ENCODE measurements at regions not wholly inside any gene's neighbourhood (a gene's known extent, or its start where the extent isn't known, plus 50 kb on each side); places are given as distances from the start of the nearest gene placed in this dataset.

GRCh38 chr6:12381587-12381986, 91.4 kb downstream of the EDN1 start:
- TF ChIP-seq EZH2 (IDR thresholded peaks at IDR 0.05; ENCODE audit: borderline replicate concordance, low read depth, low read length, poor library complexity, severe bottlenecking): no peak
- TF ChIP-seq, protein P1, sequence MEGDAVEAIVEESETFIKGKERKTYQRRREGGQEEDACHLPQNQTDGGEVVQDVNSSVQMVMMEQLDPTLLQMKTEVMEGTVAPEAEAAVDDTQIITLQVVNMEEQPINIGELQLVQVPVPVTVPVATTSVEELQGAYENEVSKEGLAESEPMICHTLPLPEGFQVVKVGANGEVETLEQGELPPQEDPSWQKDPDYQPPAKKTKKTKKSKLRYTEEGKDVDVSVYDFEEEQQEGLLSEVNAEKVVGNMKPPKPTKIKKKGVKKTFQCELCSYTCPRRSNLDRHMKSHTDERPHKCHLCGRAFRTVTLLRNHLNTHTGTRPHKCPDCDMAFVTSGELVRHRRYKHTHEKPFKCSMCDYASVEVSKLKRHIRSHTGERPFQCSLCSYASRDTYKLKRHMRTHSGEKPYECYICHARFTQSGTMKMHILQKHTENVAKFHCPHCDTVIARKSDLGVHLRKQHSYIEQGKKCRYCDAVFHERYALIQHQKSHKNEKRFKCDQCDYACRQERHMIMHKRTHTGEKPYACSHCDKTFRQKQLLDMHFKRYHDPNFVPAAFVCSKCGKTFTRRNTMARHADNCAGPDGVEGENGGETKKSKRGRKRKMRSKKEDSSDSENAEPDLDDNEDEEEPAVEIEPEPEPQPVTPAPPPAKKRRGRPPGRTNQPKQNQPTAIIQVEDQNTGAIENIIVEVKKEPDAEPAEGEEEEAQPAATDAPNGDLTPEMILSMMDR (conservative IDR thresholded peaks at IDR 0.05; ENCODE audit: low read depth, low read length): no peak
